Panc1 (cell line): ENCODE measurements at regions not wholly inside any gene's neighbourhood (a gene's known extent, or its start where the extent isn't known, plus 50 kb on each side); places are given as distances from the start of the nearest gene placed in this dataset.

Source experiments
- ATAC-seq: fragments of 200-7000 bp; cut with Tn5 transposase; 2 replicates; pipeline ENCODE4 v1.9.1; 2020; ENCODE audit warnings: mild to moderate bottlenecking, moderate library complexity
- BruUV-seq: library from RNA; stranded (reverse); fragments of 400-500 nt; replicated peaks from 2 replicates; lab custom pipeline; 2021; lab: Mats Ljungman, UMichigan
- CTCF ChIA-PET: fragments of 300-600 bp; sonication (Branson Sonifier 250); formaldehyde crosslinking; loops from one replicate; lab custom pipeline; 2022; ENCODE audit warnings: antibody characterized with exemption; lab: Charles Lee
- POLR2A ChIA-PET: fragments of 300-600 bp; sonication (Branson Sonifier 250); formaldehyde crosslinking; loops from one replicate; lab custom pipeline; 2022; ENCODE audit warnings: antibody characterized with exemption; lab: Charles Lee
- DNase-seq: peaks from one replicate; pipeline ENCODE4 v3.0.0-alpha.2; 2010; ENCODE audit warnings: low read depth, low spot score
- H3K27ac ChIP-seq: 2 replicates; pipeline ENCODE4 v1.5.1; 2011; ENCODE audit warnings: mild to moderate bottlenecking, low read length, inconsistent platforms
- H3K27me3 ChIP-seq: fragments of 200-500 bp; sonication (Bioruptor generic); 2 replicates; pipeline ENCODE4 v1.6.0; 2014; ENCODE audit warnings: low read length, inconsistent platforms; ENCODE audit not compliant: control insufficient read depth, insufficient read depth
- H3K36me3 ChIP-seq: fragments of 200-500 bp; sonication (Bioruptor generic); 2 replicates; pipeline ENCODE4 v1.5.1; 2014; ENCODE audit warnings: inconsistent platforms, mild to moderate bottlenecking, low read length, moderate library complexity; ENCODE audit not compliant: control insufficient read depth, insufficient read depth
- H3K4me1 ChIP-seq: 2 replicates; pipeline ENCODE4 v1.5.1; 2011; ENCODE audit warnings: inconsistent platforms, mild to moderate bottlenecking, low read length, moderate library complexity; ENCODE audit not compliant: control insufficient read depth, insufficient read depth
- H3K4me3 ChIP-seq, 2 experiments: 2 replicates each; pipeline ENCODE4 v1.5.1; 2011 to 2012; ENCODE audit warnings: low read depth in 2 of 2, low read length in 2 of 2, mild to moderate bottlenecking in 2 of 2, inconsistent platforms in 1 of 2, moderate library complexity in 1 of 2
- H3K9me3 ChIP-seq: fragments of 200-500 bp; sonication (Bioruptor generic); 2 replicates; pipeline ENCODE4 v1.5.1; 2014; ENCODE audit warnings: low read depth, mild to moderate bottlenecking, inconsistent platforms, low read length, moderate library complexity; ENCODE audit not compliant: control insufficient read depth, insufficient read depth
- POLR2AphosphoS5 ChIP-seq: IDR thresholded peaks from 2 replicates; pipeline ENCODE4 v1.6.1; 2012; ENCODE audit warnings: mild to moderate bottlenecking, low read depth, low read length, moderate library complexity
- SIN3A ChIP-seq: IDR thresholded peaks from 2 replicates; pipeline ENCODE4 v1.6.1; 2012; ENCODE audit warnings: low read depth, mild to moderate bottlenecking, low read length, moderate library complexity, borderline replicate concordance; ENCODE audit not compliant: insufficient read depth
- TCF7L2 ChIP-seq: IDR thresholded peaks from 2 replicates; pipeline ENCODE4 v1.6.1; 2011; ENCODE audit warnings: mild to moderate bottlenecking, low read depth, low read length, inconsistent platforms
- in situ Hi-C: cut with HindIII; loops from 2 replicates; pipeline ENCODE4 v1.10.0; 2016; ENCODE audit warnings: low sequenced_read_pairs, low pct_unique_long_range_greater_than_20kb
- intact Hi-C: fragments of 100-400 bp; cut with micrococcal nuclease; formaldehyde crosslinking; loops from one replicate; pipeline ENCODE4 v1.10.0; 2022; ENCODE audit not compliant: unreplicated experiment
- TF ChIP-seq, protein P1 (sequence below): fragments of 450-650 bp; IDR thresholded peaks from 2 replicates; pipeline ENCODE4 v1.5.1; 2017; ENCODE audit warnings: mild to moderate bottlenecking
- TF ChIP-seq, protein P2 (sequence below), 2 experiments: IDR thresholded peaks; 2 replicates each; pipeline ENCODE4 v1.6.1; 2011 to 2012; ENCODE audit warnings: low read depth in 2 of 2, control low read depth in 1 of 2, low read length in 1 of 2, mild to moderate bottlenecking in 1 of 2, moderate library complexity in 1 of 2; ENCODE audit not compliant: insufficient read depth in 1 of 2

DNA sequence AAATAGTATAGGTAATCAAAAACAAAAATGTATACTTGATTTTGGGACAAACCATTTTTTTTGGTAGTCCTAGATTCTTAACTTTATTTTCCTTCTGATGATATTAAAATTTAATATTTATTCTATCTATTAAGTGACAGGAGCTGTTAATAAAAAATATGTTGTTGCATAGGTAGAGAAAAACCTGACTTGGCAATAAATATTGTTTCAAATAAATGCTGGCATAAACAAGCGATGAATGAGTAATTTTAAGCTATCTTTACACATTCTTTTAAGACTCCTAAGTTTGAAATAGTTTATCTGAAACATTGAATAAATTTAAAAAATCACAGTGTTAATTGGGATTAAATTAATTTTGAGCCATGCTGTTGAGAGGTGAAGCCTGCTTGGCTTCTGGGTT, 114.6 kb downstream of the GC start:
- ChIA-PET POLR2A (no interaction called here), CTCF (no interaction called here)
- intact Hi-C loops (no loop called here), in situ Hi-C loops (no loop called here)
- Histone ChIP-seq H3K27ac (no peak overlapping the region), H3K36me3 (no peaks in the 10 kb centered on the region), H3K4me1 (no peaks in the 10 kb centered on the region), H3K9me3 (no peaks in the 10 kb centered on the region), H3K4me3 (no peak overlapping the region), H3K27me3 (no peaks in the 10 kb centered on the region)
- DNase-seq (no peak), ATAC-seq (no peak)
- no TSS peak for BruUV-seq
- TF ChIP-seq, protein P1, sequence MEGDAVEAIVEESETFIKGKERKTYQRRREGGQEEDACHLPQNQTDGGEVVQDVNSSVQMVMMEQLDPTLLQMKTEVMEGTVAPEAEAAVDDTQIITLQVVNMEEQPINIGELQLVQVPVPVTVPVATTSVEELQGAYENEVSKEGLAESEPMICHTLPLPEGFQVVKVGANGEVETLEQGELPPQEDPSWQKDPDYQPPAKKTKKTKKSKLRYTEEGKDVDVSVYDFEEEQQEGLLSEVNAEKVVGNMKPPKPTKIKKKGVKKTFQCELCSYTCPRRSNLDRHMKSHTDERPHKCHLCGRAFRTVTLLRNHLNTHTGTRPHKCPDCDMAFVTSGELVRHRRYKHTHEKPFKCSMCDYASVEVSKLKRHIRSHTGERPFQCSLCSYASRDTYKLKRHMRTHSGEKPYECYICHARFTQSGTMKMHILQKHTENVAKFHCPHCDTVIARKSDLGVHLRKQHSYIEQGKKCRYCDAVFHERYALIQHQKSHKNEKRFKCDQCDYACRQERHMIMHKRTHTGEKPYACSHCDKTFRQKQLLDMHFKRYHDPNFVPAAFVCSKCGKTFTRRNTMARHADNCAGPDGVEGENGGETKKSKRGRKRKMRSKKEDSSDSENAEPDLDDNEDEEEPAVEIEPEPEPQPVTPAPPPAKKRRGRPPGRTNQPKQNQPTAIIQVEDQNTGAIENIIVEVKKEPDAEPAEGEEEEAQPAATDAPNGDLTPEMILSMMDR: no peak
- TF ChIP-seq, protein P2, sequence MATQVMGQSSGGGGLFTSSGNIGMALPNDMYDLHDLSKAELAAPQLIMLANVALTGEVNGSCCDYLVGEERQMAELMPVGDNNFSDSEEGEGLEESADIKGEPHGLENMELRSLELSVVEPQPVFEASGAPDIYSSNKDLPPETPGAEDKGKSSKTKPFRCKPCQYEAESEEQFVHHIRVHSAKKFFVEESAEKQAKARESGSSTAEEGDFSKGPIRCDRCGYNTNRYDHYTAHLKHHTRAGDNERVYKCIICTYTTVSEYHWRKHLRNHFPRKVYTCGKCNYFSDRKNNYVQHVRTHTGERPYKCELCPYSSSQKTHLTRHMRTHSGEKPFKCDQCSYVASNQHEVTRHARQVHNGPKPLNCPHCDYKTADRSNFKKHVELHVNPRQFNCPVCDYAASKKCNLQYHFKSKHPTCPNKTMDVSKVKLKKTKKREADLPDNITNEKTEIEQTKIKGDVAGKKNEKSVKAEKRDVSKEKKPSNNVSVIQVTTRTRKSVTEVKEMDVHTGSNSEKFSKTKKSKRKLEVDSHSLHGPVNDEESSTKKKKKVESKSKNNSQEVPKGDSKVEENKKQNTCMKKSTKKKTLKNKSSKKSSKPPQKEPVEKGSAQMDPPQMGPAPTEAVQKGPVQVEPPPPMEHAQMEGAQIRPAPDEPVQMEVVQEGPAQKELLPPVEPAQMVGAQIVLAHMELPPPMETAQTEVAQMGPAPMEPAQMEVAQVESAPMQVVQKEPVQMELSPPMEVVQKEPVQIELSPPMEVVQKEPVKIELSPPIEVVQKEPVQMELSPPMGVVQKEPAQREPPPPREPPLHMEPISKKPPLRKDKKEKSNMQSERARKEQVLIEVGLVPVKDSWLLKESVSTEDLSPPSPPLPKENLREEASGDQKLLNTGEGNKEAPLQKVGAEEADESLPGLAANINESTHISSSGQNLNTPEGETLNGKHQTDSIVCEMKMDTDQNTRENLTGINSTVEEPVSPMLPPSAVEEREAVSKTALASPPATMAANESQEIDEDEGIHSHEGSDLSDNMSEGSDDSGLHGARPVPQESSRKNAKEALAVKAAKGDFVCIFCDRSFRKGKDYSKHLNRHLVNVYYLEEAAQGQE (IDR thresholded peaks at IDR 0.05; ENCODE audit: insufficient read depth in 1 of 2, low read depth in 2 of 2, low read length in 1 of 2): no peak
- no peak for TF ChIP-seq SIN3A

DNA sequence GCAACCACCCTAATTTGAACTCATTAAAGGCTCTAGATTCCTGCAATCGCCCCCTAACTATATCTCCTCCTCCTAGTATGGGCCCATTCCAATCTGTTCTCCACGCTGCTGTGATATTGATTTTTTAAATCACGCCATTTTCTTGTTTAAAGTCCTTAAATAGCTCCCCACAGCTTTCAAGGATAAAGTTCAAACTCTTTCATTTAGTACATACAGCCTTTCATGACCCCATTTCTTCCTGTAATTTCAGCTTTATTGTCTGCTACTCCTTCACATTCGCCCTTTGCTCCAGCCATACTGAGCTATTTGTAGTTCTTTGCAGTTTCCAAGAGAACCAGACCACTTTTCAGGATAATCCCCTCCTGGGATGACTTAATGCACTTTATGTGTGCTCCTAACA, 118.5 kb downstream of the GC start:
- Histone ChIP-seq H3K4me1 (no peaks in the 10 kb centered on the region), H3K4me3 (no peak overlapping the region), H3K9me3 (no peaks in the 10 kb centered on the region), H3K27ac (no peak overlapping the region), H3K36me3 (no peaks in the 10 kb centered on the region), H3K27me3 (no peaks in the 10 kb centered on the region)
- POLR2A ChIA-PET: no interaction called here
- TF ChIP-seq SIN3A (no peak), POLR2AphosphoS5 (no peak)
- ATAC-seq (no peak), DNase-seq (no peak)
- no TSS peak for BruUV-seq
- in situ Hi-C loops: no loop called here
- intact Hi-C loops: no loop called here
- CTCF ChIA-PET: no interaction called here

DNA sequence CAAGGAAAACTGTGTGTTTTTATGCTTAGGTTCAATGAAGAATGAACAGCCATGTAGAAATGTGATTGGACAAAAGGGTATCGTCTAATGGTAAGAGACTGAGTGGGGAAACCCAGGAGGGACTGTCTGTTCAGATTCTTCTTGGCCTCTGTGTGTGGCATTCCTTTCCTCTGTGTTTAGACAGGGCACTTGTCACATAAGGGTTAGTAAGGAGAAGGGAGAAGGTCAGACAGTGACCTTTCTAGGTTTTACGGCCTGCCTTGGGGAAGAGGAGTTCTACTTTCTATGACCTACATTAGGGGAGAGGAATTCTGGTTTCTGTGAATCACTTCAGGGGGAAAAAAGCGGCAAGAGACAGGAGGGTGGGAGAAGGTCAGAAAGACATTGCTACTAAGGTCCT, 119.5 kb downstream of the GC start:
- Histone ChIP-seq H3K27ac (no peak overlapping the region), H3K4me1 (no peaks in the 10 kb centered on the region), H3K4me3 (no peak overlapping the region), H3K36me3 (no peaks in the 10 kb centered on the region), H3K27me3 (no peaks in the 10 kb centered on the region), H3K9me3 (no peaks in the 10 kb centered on the region)
- no peak for TF ChIP-seq POLR2AphosphoS5
- no peak for TF ChIP-seq TCF7L2
- TF ChIP-seq SIN3A: no peak
- CTCF ChIA-PET: no interaction called here
- ATAC-seq (no peak), DNase-seq (no peak)
- in situ Hi-C loops (no loop called here), intact Hi-C loops (no loop called here)
- POLR2A ChIA-PET: no interaction called here
- BruUV-seq: no TSS peak
